HepG2 (cell line): ENCODE measurements at regions not wholly inside any gene's neighbourhood (a gene's known extent, or its start where the extent isn't known, plus 50 kb on each side); places are given as distances from the start of the nearest gene placed in this dataset.
"Not testable (repeated sequence)": the region's sequence is repeated elsewhere in the genome, so short reads cannot be mapped to it uniquely, and the experiment has no call there.

Experiments
- ATAC-seq: fragments of 200-7000 bp; cut with Tn5 transposase; 3 replicates; pipeline ENCODE4 v1.9.1; 2020; ENCODE audit warnings: mild to moderate bottlenecking, moderate library complexity
- BruUV-seq: library from RNA; stranded (reverse); fragments of 400-500 nt; replicated peaks from 2 replicates; lab custom pipeline; 2021; lab: Mats Ljungman, UMichigan
- CTCF ChIA-PET: fragments of 300-600 bp; formaldehyde crosslinking; extraction: SDS; loops from one replicate; lab custom pipeline; 2021; ENCODE audit warnings: low total read pairs, inconsistent platforms, low intra/inter-chr PET ratio; lab: Yijun Ruan, JAX
- POLR2A ChIA-PET: fragments of 350-600 bp; sonication (Branson Sonifier 250); formaldehyde crosslinking; loops from one replicate; lab custom pipeline; 2020; ENCODE audit warnings: antibody characterized with exemption, inconsistent platforms; lab: Yijun Ruan, JAX
- DNase-seq: peaks from one replicate; pipeline ENCODE4 v3.0.0-alpha.2; 2015; ENCODE audit warnings: low spot score
- FAIRE-seq: peaks from 3 replicates; lab custom pipeline; 2011; peaks lifted over from hg19 to GRCh38; lab: Jason Lieb, UNC
- H2AFZ ChIP-seq: one replicate; pipeline ENCODE4 v1.6.1; 2011; ENCODE audit warnings: low read length, inconsistent platforms
- H3K27ac ChIP-seq: fragments of 300-600 bp; 3 replicates; pipeline ENCODE4 v1.8.0; 2011; ENCODE audit warnings: mixed run types, mild to moderate bottlenecking, mixed read lengths, low read length, inconsistent platforms; ENCODE audit not compliant: insufficient read depth; ENCODE audit errors: extremely low read length
- H3K27me3 ChIP-seq, 2 experiments: fragments of 200-600 bp in 1 of 2; 2 replicates in 1 of 2; 3 replicates in 1 of 2; pipeline versions ENCODE4 v1.6.0 to v1.8.0; 2011; ENCODE audit warnings: low read length in 2 of 2, mild to moderate bottlenecking in 2 of 2, moderate library complexity in 2 of 2, inconsistent platforms in 1 of 2; ENCODE audit not compliant: insufficient read depth in 2 of 2, control insufficient read depth in 1 of 2
- H3K36me3 ChIP-seq, 2 experiments: fragments of 200-600 bp in 1 of 2; replicated peaks in 1 of 2; 2 replicates in 1 of 2; 3 replicates in 1 of 2; pipeline versions ENCODE4 v1.5.1 to v1.8.0; 2011; ENCODE audit warnings: low read length in 2 of 2, inconsistent platforms in 1 of 2; ENCODE audit not compliant: insufficient read depth in 2 of 2, control insufficient read depth in 1 of 2
- H3K4me1 ChIP-seq: 2 replicates; pipeline ENCODE4 v1.5.1; 2012; ENCODE audit warnings: low read length, inconsistent platforms; ENCODE audit not compliant: insufficient read depth
- H3K4me2 ChIP-seq: 2 replicates; pipeline ENCODE4 v1.6.0; 2011; ENCODE audit warnings: low read depth, low read length, inconsistent platforms
- H3K4me3 ChIP-seq, 3 experiments: fragments of 200-600 bp in 1 of 3; sonication (generic), shearing (Covaris generic) in 1 of 3; replicated peaks in 1 of 3; 2 replicates each; pipeline ENCODE4 v1.5.1; 2011 to 2016; ENCODE audit warnings: low read length in 3 of 3, inconsistent platforms in 2 of 3, low read depth in 2 of 3, mild to moderate bottlenecking in 2 of 3, control low read depth in 1 of 3, mixed read lengths in 1 of 3; ENCODE audit not compliant: insufficient read depth in 1 of 3
- H3K79me2 ChIP-seq: one replicate; pipeline ENCODE4 v1.6.1; 2011; ENCODE audit warnings: low read length, inconsistent platforms; ENCODE audit not compliant: insufficient read depth
- H3K9ac ChIP-seq: 2 replicates; pipeline ENCODE4 v1.6.0; 2011; ENCODE audit warnings: mild to moderate bottlenecking, low read depth, low read length, inconsistent platforms; ENCODE audit not compliant: insufficient read depth
- H3K9me3 ChIP-seq: 2 replicates; pipeline ENCODE4 v1.5.1; 2012; ENCODE audit warnings: mild to moderate bottlenecking, low read length
- H4K20me1 ChIP-seq: 2 replicates; pipeline ENCODE4 v1.6.0; 2011; ENCODE audit warnings: inconsistent platforms, mild to moderate bottlenecking, low read length, moderate library complexity; ENCODE audit not compliant: insufficient read depth
- CEBPG ChIP-seq: IDR thresholded peaks from 2 replicates; pipeline ENCODE4 v1.6.1; 2016
- HMGA1 ChIP-seq: sonication (generic); formaldehyde crosslinking; conservative IDR thresholded peaks from 2 replicates; pipeline ENCODE4 v1.4.0; 2020; ENCODE audit warnings: missing genetic modification reagents
- HNRNPL ChIP-seq: fragments of 200-400 bp; formaldehyde crosslinking; IDR thresholded peaks from 2 replicates; pipeline ENCODE4 v1.6.1; 2017; ENCODE audit warnings: mild to moderate bottlenecking, low read depth, low read length
- PITX1 ChIP-seq: sonication (generic); formaldehyde crosslinking; IDR thresholded peaks from 2 replicates; pipeline ENCODE4 v1.5.1; 2020; ENCODE audit warnings: mild to moderate bottlenecking, missing genetic modification reagents
- RNF219 ChIP-seq: sonication (generic); formaldehyde crosslinking; IDR thresholded peaks from 2 replicates; pipeline ENCODE4 v1.5.0; 2020; ENCODE audit warnings: mild to moderate bottlenecking, missing genetic modification reagents
- SMC3 ChIP-seq: IDR thresholded peaks from 2 replicates; pipeline ENCODE4 v1.6.1; 2011; ENCODE audit warnings: low read length, improper control_type of control experiment
- TCF12 ChIP-seq, 2 experiments: fragments of 450-650 bp in 1 of 2; sonication (generic) in 1 of 2; formaldehyde crosslinking in 1 of 2; IDR thresholded peaks; 2 replicates each; pipeline versions ENCODE4 v1.6.1 to v1.8.0; 2017 to 2022; ENCODE audit warnings: antibody characterized with exemption in 1 of 2, mild to moderate bottlenecking in 1 of 2, missing genetic modification reagents in 1 of 2, moderate library complexity in 1 of 2
- ZBTB38 ChIP-seq: sonication (generic); formaldehyde crosslinking; IDR thresholded peaks from 2 replicates; pipeline ENCODE4 v1.5.1; 2020; ENCODE audit warnings: mild to moderate bottlenecking, missing genetic modification reagents
- ZNF260 ChIP-seq: sonication (generic); formaldehyde crosslinking; IDR thresholded peaks from 2 replicates; pipeline ENCODE4 v1.4.0; 2020; ENCODE audit warnings: missing genetic modification reagents, low read depth, mild to moderate bottlenecking, borderline replicate concordance
- ZNF468 ChIP-seq: sonication (generic); formaldehyde crosslinking; IDR thresholded peaks from 2 replicates; pipeline ENCODE4 v1.8.0; 2022; ENCODE audit warnings: mild to moderate bottlenecking, moderate library complexity, missing genetic modification reagents
- WGBS: methylation state at CpG from one replicate; pipeline ENCODE4 v1.1.6; 2017; ENCODE audit warnings: low lambda C conversion rate; 5-methylcytosine and 5-hydroxymethylcytosine counted together
- in situ Hi-C: cut with HindIII; loops from 2 replicates; pipeline ENCODE4 v1.10.0; 2017; ENCODE audit warnings: low pct_unique_long_range_greater_than_20kb; ENCODE audit not compliant: extremely low pct_ligation_motif_present
- intact Hi-C: fragments of 100-400 bp; cut with micrococcal nuclease; formaldehyde crosslinking; loops from one replicate; pipeline ENCODE4 v1.10.0; 2022; ENCODE audit not compliant: unreplicated experiment
- TF ChIP-seq, protein P1 (sequence below): fragments of 450-650 bp; IDR thresholded peaks from 2 replicates; pipeline ENCODE4 v1.6.1; 2016

GRCh38 chr20:55415567-55416142, 589.7 kb downstream of the CBLN4 start (continued):
- TF ChIP-seq TCF12 (IDR thresholded peaks at IDR 0.05) = no peak
- no peak for TF ChIP-seq TCF12 (CRISPR knock-in tag; IDR thresholded peaks at IDR 0.05)
- no peak for TF ChIP-seq HNRNPL
- TF ChIP-seq ZNF260 = no peak
- no peak for TF ChIP-seq HMGA1 (CRISPR knock-in tag)
- no peak for TF ChIP-seq ZBTB38 (CRISPR knock-in tag)
- no peak for TF ChIP-seq PITX1
- no peak for TF ChIP-seq RNF219 (CRISPR knock-in tag)
- no peak for TF ChIP-seq CEBPG (CRISPR knock-in tag)
- TF ChIP-seq SMC3 = peak; percentile 87
- no peak for TF ChIP-seq ZNF468 (CRISPR knock-in tag)

- FAIRE-seq, intact Hi-C loops: not testable (repeated sequence)
- H3K9me3 ChIP-seq = peaks cover 82% of the 10 kb centered on the region
- TF ChIP-seq, protein P1, sequence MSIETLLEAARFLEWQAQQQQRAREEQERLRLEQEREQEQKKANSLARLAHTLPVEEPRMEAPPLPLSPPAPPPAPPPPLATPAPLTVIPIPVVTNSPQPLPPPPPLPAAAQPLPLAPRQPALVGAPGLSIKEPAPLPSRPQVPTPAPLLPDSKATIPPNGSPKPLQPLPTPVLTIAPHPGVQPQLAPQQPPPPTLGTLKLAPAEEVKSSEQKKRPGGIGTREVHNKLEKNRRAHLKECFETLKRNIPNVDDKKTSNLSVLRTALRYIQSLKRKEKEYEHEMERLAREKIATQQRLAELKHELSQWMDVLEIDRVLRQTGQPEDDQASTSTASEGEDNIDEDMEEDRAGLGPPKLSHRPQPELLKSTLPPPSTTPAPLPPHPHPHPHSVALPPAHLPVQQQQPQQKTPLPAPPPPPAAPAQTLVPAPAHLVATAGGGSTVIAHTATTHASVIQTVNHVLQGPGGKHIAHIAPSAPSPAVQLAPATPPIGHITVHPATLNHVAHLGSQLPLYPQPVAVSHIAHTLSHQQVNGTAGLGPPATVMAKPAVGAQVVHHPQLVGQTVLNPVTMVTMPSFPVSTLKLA = peak; percentile 90
- TF ChIP-seq, all 625 proteins: peak for 1; not testable (repeated sequence) for 624
- H4K20me1 ChIP-seq, H3K9ac ChIP-seq, H3K4me3 ChIP-seq, ATAC-seq, H3K27me3 ChIP-seq, H3K36me3 ChIP-seq, BruUV-seq, H3K27ac ChIP-seq, POLR2A ChIA-PET, CTCF ChIA-PET, in situ Hi-C loops, H3K79me2 ChIP-seq, DNase-seq, H3K4me2 ChIP-seq, H3K4me1 ChIP-seq, H2AFZ ChIP-seq: not testable (repeated sequence)
- WGBS = 0% methylated on average over 1 of the region's 1 CpG
These were observed 592.8 kb downstream of the CBLN4 start for GRCh38 chr20:55412508-55412907.
